Left cardiac atrium (tissue), 4 donors: ENCODE measurements at regions not wholly inside any gene's neighbourhood (a gene's known extent, or its start where the extent isn't known, plus 50 kb on each side); places are given as distances from the start of the nearest gene placed in this dataset.

Experiments
- ATAC-seq, 2 donors: fragments of 200-7000 bp; cut with Tn5 transposase; one replicate each; pipeline ENCODE4 v1.9.1; 2020; ENCODE audit warnings: mild to moderate bottlenecking in 2 of 2, moderate library complexity in 2 of 2
- DNase-seq: peaks from one replicate; pipeline ENCODE4 v3.0.0-alpha.2; 2020
- intact Hi-C, 2 donors: fragments of 100-400 bp; cut with DNase I; formaldehyde crosslinking; loops; one replicate each; pipeline versions ENCODE4 v1.14.1 to v1.15.1; 2022 to 2023
- donor health status: DM: no; HTN: yes; CAD: no.
- donor health status: DM: no; HTN: yes; CAD: no; lungs with severe emphysema.
- donor health status: DM: yes; HTN: yes; CAD: no.
- donor health status: Dilated cardiomyopathy.

DNA sequence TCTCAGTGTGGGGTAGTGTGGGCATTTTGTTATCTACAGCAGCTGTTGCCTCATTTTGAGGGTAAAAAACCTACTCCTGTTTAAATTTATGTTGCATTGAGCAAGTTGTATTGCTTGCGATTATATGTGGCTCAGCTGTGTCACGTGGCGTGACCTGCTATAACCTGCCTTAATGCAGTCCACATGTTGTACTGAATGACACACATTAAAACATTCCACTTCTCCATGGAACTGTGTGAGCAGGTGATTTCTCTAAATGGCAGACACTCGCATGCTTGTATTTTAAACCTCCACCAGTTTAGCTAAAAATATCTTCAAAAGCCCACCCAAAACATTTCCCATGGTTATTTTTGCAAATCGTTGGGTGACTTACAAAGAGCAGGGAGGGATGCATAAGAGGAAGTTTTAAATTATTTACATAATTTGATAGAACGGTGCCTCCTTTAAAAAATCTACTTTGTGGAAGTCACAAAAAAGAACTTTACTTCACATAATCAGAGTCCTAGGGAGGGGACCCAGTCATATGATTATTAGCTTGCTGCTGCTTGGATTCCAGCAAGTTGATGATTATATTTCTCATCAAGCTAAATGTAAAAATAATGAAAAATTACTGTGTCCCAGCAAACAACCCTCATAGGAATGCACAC, 163.3 kb upstream of the ZEB2 start:
- no peak for ATAC-seq
- no peak for DNase-seq
- intact Hi-C loops = no loop called here

DNA sequence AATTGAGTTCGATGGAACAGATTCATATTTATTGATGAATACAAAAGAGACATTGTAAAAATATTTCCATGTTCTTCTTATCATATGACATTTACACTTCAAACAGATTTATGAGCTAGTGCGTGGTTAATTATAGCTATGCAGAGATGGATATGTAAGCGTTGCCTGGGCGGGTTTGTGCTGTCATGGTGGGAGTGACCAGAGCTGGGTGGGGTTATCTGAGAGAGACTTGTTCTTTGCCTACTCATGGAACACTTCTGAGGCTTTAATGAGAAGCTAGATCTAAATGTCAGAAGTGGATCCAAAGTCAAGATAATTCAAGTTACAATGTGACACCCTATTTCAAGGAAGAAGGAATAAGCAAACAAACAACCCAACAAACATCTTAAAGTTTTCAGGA, 162.3 kb upstream of the ZEB2 start:
- peak; percentile 28 for DNase-seq

DNA sequence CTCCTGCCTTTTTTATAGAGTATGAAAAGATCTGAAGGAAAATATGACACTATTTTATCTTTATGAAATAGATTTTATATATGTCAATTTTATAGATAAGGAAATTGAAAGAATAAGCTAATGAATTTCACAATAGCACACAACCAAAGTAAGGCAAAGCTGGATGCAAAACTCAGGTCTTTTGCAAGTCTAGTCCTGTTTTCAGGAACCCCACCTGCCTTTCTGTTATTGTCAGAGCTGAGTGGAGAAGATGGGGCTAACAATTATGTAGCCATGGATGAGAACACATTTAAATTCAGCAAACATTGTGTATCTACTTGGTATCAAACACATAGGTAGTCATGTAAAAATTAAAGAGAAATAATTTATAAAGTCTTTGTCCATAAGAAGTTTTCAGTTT, 161.5 kb upstream of the ZEB2 start:
- ATAC-seq (no peak), DNase-seq (no peak)
- intact Hi-C loops = no loop called here

More for the DNA sequence above, 162.3 kb upstream of the ZEB2 start:
- ATAC-seq = peak in 1 of 2 donors; percentile 56
- intact Hi-C loops = no loop called here

DNA sequence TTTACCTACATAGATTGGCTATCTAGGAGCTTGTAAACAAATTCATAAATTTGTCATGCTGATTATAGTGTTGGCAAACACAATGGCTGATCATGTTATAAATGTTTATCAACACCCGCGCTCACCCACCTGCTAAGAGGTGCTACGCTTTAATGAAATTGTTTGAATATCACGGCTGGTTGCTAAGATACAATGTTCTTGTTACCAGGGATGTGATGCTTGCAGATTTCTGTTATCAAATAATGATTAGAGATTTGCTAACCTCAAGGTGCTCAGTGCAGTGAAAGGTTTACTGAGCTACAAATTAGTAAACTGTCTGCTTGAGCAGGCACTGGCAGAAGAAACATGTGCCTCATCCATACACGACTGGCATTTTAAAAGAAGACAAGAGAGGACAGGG, 160.0 kb upstream of the ZEB2 start:
- intact Hi-C loops = no loop called here
- no peak for ATAC-seq

DNA sequence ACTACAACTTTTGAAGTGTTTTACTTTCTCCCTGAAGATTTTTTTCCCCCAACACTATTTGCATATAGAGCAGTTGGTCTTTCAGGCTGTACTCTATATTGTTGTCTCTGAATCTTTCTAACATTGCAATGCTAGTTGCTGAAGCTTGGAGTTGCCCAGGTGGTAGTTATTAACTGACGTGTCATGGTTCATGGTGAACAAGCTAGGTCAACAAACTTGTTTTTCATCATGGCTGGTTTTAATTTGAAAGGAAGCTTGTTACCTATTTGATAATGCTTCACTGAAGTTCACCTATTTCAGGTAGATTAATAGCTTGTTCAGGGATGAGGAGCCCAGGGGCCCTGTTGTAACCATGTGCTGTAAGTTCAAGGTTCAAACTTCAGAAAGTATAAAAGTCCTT, 158.8 kb upstream of the ZEB2 start:
- ATAC-seq (no peak), DNase-seq (no peak)
- intact Hi-C loops = no loop called here

More for the DNA sequence above, 160.0 kb upstream of the ZEB2 start:
- no peak for DNase-seq

DNA sequence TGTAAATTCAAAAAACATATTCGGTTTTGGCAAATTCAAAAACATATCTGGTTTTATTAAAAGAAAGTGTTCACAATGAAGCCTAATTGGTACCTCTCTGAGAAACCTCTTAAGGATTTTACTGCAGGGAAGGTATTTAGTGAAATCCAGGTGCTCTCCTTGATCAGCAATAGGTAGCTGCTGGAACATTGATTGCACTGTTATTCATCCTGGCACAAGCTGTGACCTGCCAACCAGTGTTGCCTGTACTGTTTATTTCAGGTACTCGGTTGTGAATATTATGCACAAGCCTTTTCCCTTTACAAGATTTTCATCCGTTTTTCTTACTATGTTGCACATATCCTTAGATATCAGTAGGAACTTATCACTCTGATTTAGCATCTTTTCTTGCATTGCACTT, 155.8 kb upstream of the ZEB2 start:
- intact Hi-C loops = no loop called here
- ATAC-seq = no peak
- no peak for DNase-seq

DNA sequence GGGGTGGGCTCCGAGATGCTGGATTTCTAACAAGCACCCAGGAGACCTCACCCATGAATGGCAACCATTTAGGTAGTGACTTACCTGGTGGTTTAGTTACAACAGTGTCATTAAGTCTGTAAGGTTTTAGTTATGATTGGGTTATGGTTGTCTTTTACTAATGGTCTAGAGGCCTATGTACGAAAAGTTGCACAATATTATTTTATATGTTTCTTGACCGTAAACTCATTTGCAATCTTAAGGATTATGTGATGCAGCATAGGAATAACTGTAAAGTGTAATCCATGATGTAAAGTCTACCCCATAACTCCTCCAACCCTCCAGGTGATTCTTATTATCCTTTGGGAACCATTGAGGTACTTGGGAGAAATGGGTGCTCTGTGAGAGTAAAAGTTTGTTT, 155.4 kb upstream of the ZEB2 start:
- ATAC-seq (no peak), DNase-seq (no peak)
- intact Hi-C loops = no loop called here

DNA sequence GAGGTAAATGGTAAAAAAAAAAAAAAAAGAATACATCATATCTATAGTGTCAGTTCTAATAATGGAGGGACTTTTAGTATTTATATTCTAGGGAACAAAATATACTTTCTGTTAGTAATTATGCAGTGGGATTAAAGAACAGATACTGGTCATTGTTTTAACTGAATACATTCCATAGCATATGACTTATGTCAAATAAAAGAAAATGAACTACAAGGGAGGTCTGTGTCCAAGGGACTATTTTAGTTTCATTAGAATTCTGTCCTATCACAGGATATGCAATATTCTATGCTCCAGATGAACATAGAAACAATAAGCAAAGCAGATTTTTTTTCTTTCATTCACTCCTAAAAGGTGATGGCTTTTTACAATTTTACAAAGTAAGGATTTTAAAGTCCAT, 154.2 kb upstream of the ZEB2 start:
- intact Hi-C loops = no loop called here
- no peak for ATAC-seq
- no peak for DNase-seq

DNA sequence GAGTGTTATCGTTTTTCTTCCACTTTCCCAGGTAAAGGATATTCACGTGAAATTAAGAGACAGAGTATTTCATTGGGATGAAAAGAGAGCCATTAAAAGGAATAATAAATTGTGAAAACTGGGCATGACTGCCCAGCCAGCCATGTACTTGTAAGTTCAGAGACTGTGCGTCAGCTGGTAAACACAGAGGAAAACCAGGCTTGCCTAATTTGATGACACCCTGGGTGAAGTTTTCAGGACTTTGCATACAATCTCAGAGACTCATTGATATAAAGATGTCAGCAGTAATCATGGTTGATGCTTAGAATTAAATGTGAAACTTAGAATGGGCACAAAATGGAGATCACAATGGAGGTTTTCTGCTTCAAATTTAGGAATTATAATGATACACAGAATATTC, 153.5 kb upstream of the ZEB2 start:
- intact Hi-C loops = no loop called here

DNA sequence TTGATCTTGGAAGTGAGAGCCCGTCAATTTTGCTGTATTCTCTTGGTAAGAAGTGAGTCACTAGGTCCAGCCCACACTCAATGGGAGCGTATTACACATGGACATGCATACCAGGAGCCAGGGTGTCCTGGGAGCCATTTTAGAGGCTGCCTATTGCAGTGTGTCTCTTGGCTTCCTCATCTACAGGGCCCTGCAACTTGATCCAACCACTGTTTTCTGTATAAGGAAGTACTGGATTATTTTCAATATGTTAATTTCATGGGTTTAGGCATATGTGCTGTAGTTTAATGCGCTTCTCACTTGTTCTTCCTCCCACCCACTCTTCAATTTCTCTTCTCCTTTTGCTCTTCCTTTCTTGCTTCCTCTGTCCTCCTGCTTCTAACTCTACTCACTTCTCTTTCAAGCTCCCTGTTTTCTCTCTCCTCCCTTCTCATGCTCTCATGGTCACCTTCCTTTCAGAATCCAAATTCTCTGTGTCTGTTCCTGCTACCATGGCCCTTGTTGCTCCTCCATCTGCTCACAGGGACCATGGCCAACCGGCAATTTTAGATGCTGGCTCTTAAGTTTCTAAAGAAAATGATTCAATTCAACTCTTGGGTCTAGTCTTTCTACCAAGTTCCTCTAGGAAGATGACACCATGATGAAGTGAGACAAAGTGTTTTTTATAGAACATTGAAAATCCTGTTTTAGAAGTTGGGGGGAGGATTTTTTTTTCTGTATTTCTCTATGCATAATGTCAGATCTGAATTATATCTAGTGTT, 152.0 kb upstream of the ZEB2 start:
- intact Hi-C loops = no loop called here
- DNase-seq (no peak), ATAC-seq (peak; percentile 38 to 70)

More for the DNA sequence above, 153.5 kb upstream of the ZEB2 start:
- ATAC-seq (no peak), DNase-seq (no peak)

DNA sequence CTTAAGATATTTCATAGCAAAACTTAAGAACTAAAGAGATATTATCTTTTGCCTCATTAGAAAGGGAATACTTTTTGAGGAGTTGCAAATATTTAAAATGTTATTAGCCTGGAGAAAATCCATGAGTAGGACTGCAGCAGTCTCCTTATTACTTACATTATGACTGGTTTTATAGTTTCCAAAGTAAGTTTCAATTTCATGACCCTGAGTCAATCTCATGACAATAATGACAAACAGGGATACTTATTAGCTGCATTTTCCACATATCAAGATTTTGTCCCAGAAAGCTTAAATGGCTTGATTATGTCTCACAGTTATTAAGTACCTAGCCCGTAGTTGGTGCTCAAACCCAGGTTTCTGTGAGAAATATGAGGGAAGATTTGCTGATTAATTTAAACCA, 150.8 kb upstream of the ZEB2 start:
- no peak for ATAC-seq
- no peak for DNase-seq
- intact Hi-C loops = no loop called here

DNA sequence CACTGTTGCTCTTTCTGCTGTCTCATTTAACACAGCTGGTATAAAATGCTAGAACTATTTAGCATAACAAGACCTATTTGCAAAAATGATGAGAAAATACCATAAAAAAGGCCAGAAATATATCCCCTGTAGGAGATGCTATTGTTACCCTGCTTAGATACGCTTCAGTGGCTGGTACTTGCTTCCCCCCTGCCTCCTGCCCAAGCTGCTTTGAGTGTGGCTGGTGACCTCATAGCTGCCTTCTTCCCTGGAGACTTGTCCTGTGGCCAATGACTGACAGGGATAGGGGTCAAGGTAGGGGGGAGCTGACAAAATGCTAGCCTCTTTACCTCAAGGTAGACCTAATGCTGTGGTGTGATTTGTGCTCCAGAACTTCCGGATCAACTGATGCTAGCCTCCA, 150.2 kb upstream of the ZEB2 start:
- DNase-seq (no peak), ATAC-seq (no peak)
- intact Hi-C loops = no loop called here

DNA sequence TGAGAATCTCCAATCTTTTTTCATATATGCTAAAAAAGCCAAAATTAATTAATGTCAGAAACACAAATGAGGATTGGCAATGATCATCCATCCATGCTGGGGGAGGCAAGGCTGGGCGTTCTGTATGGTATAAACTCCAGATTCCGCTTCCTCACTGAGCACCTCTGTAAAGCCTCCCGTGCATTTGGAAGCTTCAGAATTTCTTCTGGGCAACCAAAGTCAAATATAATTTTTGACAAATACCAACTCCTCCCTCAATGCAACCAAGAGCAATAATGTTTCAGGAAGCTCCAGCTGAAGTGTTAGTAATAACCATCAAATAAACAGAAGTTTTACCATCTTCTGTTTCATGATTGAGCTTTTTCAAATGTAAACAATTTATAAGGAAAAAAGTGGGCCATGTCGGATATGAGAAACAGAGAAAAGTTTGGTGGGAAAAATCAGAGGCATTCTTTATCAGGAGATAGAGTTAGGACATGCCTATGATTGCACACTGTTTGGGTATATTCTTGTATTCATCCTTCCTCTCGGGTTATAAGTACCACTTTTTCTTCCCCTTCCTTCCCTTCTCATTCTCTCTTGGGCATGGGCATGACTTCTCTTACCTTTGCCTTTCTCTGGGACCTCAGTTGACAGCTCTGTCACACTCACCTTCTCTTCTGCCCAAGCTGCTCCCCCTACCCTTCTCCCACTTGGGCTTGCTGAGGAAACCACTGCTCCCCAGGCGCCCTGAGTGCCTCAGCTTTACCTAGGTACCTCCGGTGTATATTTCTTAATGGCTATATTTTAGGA, 149.5 kb upstream of the ZEB2 start:
- DNase-seq (no peak), ATAC-seq (no peak)
- intact Hi-C loops = no loop called here

DNA sequence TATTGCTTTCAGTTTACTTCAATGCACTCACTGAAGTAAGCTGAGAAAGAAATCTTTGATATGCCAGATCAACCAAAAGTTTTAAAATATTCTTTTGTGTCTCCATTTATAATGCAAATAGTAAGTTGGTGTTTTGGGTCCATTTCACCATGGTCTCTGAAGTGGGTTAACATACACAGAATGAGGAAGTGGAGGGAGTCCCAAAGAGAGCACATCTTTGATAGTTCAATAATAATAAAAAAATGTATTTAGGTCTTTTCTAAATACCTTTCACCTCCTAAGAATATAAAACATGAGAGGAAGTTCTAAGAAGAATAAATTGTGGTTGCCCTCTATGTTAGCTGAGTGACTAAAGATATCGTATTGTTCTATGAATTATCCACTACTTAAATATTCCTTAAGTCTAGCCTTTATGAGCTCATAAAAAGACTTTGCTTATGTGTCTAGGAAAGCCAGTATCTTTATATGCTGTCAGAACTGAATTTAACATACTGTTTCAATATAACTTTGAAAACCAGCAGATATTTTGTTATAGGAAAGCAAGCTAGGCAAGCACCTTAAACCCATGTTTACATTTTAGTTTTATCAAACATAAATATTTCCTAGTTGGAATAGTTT, 148.7 kb upstream of the ZEB2 start:
- intact Hi-C loops = no loop called here
- no peak for DNase-seq
- no peak for ATAC-seq

DNA sequence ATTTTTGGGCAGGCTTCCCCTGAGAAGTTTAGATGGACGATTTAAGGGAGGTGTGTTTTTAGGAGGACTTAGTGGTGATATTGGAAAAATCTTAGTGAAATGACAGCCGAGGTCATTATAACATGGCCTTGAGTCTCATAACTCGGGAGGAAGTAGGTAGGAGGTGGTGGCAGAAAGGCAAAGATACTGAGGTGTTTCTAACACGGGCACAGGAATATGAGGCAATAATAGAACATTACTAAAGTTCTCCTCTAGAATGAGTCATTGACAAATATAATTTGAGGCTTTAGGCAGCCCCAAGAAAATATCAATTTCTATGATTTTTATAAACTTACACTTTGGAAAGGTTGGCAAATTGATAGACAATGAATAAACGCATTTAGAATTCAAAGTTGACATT, 146.1 kb upstream of the ZEB2 start:
- no peak for DNase-seq
- intact Hi-C loops = no loop called here
- ATAC-seq = peak; percentile 72 to 75

DNA sequence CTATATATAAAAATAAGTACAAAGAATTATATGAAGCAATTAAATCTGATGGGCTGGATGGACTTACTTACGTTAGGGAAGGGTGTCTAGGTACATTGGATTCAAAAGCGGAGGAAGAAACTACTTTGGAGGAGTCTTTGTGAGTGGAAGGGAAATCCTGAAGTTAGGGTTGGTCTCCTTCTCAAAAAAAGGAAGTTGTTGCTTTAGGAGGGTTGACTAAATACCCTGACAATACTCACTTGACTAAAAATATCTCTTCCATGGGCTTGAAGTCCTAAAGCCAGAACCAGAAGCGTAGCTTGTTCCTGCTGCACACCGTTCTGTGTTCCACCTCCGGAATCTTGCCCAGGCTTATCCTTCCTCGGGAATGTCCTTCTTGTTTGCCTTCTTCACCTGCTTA, 143.3 kb upstream of the ZEB2 start:
- DNase-seq (no peak), ATAC-seq (peak in 1 of 2 donors; percentile 34)
- intact Hi-C loops = no loop called here

DNA sequence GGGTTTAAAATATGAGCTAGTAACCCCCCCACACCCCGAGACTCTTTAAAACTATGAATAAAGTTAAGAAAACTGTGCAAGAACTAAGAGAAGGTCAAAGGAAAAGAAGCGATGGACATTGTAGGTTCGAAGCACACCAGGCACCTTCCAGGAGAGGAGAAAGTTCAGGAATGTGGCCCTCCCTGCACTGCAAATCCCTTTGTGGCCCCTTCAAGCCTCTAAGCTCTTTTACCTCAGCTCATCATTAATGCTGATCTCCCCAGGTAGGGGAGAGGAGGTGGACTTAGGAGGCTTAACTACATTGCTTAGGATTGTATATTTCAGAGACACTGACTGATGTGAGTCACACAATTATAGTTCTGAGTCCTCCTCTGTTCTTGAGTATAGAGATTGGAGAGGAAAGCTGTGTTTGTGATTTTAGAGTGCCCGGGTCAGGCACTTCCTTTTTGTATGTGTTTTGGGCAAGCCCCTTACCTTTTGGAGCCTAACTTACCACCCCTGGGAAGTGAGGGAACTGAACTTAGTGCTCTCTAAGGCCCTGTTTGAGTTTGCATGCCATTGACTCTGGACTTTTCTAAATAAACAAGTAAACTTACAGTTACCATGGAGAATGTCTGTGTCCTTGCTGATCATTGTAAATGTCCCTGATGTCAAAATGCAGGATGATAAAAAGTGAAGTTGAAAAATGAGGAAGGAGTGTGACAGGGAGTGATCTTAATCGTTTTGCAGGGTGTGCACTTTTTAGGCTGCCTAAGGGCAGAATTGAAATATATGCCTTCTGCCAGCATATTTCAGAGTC, 140.8 kb upstream of the ZEB2 start:
- intact Hi-C loops = no loop called here
- no peak for DNase-seq

DNA sequence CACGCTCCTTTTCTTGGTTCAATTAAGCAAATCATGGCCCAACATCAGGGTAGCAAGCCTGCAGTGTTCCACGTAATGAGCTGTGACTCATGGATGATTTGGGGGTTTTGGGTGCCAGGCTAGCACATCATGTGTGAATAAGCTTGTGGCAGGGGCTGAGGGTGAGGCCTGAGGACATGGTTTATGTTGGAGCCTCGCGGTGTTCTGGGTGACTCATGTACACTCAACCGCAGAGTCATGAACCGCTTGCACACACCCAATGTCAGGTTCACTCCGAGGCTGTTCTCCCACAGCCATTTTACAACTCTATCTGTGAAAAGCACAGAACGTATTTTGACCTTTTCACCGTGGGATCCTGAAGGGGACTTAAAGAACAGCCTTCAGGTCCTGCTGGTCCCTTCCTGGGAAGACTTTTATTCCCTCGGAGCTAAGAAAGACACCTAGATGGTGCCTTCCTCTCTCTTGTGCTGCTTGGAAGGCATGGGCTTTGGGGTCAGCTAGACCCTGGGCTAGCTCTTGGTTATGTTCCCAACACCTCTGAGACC, 139.9 kb upstream of the ZEB2 start:
- ATAC-seq (peak; percentile 34 to 71), DNase-seq (peak; percentile 28)
- intact Hi-C loops = no loop called here

More for the DNA sequence above, 140.8 kb upstream of the ZEB2 start:
- ATAC-seq = peak; percentile 57 to 76

DNA sequence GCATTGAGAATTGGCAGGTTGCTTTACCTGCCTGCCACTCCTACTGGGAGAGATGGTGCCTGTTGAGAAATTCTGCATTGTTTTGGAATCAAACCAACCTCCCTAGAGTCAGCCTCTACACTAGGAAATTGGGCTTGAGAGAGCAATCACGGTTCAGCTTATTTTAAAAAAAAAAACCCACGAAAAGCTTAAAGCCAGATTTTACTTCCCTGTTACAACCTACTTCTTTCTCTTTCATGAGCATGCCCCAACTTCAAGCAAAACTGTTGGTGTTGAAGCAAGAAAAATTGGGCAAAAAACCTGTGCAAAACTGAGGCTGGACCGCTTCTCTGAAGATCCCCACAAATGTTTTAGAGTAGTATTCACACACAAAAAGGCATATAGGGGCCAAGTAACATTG, 134.6 kb upstream of the ZEB2 start:
- ATAC-seq = no peak
- no peak for DNase-seq
- intact Hi-C loops = no loop called here
